HEK293T (cell line): ENCODE measurements at regions not wholly inside any gene's neighbourhood (a gene's known extent, or its start where the extent isn't known, plus 50 kb on each side); places are given as distances from the start of the nearest gene placed in this dataset.

ENCODE experiments used
- CTCF ChIA-PET: fragments of 350-600 bp; formaldehyde crosslinking; extraction: SDS; loops from one replicate; lab custom pipeline; 2021; ENCODE audit warnings: antibody characterized with exemption, inconsistent platforms; lab: Yijun Ruan, JAX
- POLR2A ChIA-PET: fragments of 350-600 bp; formaldehyde crosslinking; extraction: SDS; loops from one replicate; lab custom pipeline; 2020; ENCODE audit warnings: antibody characterized with exemption, inconsistent platforms; lab: Yijun Ruan, JAX
- DNase-seq: peaks from one replicate; pipeline ENCODE4 v3.0.0; 2012; ENCODE audit warnings: mixed read lengths; ENCODE audit errors: extremely low spot score
- ARNT ChIP-seq: fragments of 450-650 bp; IDR thresholded peaks from 2 replicates; pipeline ENCODE4 v1.6.1; 2017; ENCODE audit warnings: mild to moderate bottlenecking
- BHLHE40 ChIP-seq: fragments of 450-650 bp; IDR thresholded peaks from 2 replicates; pipeline ENCODE4 v1.6.1; 2016; ENCODE audit warnings: mild to moderate bottlenecking, moderate library complexity, borderline replicate concordance
- CTBP1 ChIP-seq: fragments of 450-650 bp; IDR thresholded peaks from 2 replicates; pipeline ENCODE4 v1.6.1; 2016; ENCODE audit warnings: borderline replicate concordance
- ELF4 ChIP-seq: fragments of 450-650 bp; IDR thresholded peaks from 2 replicates; pipeline ENCODE4 v1.6.1; 2017; ENCODE audit warnings: antibody characterized with exemption
- FOXA1 ChIP-seq: fragments of 450-650 bp; IDR thresholded peaks from 2 replicates; pipeline ENCODE4 v1.6.1; 2016; ENCODE audit warnings: mild to moderate bottlenecking
- FOXK2 ChIP-seq: fragments of 450-650 bp; IDR thresholded peaks from 2 replicates; pipeline ENCODE4 v1.6.1; 2016; ENCODE audit warnings: mild to moderate bottlenecking
- FOXM1 ChIP-seq: fragments of 450-650 bp; IDR thresholded peaks from 2 replicates; pipeline ENCODE4 v1.6.1; 2017; ENCODE audit warnings: mild to moderate bottlenecking, borderline replicate concordance
- HDGF ChIP-seq: fragments of 450-650 bp; IDR thresholded peaks from 2 replicates; pipeline ENCODE4 v1.6.1; 2017; ENCODE audit warnings: antibody characterized with exemption, borderline replicate concordance
- L3MBTL2 ChIP-seq: fragments of 450-650 bp; conservative IDR thresholded peaks from 2 replicates; pipeline ENCODE4 v1.6.1; 2016; ENCODE audit warnings: mild to moderate bottlenecking
- LEF1 ChIP-seq: fragments of 450-650 bp; IDR thresholded peaks from 2 replicates; pipeline ENCODE4 v1.6.1; 2017; ENCODE audit warnings: mild to moderate bottlenecking, borderline replicate concordance
- NFRKB ChIP-seq: fragments of 450-650 bp; IDR thresholded peaks from 2 replicates; pipeline ENCODE4 v1.6.1; 2016; ENCODE audit warnings: mild to moderate bottlenecking, moderate library complexity
- PKNOX1 ChIP-seq: fragments of 450-650 bp; IDR thresholded peaks from 2 replicates; pipeline ENCODE4 v1.6.1; 2016
- SP1 ChIP-seq: fragments of 450-650 bp; IDR thresholded peaks from 2 replicates; pipeline ENCODE4 v1.6.1; 2017
- SUZ12 ChIP-seq: fragments of 450-650 bp; IDR thresholded peaks from 2 replicates; pipeline ENCODE4 v1.6.1; 2016; ENCODE audit warnings: mild to moderate bottlenecking
- TARDBP ChIP-seq: fragments of 450-650 bp; IDR thresholded peaks from 2 replicates; pipeline ENCODE4 v1.6.1; 2016
- ZNF384 ChIP-seq: fragments of 450-650 bp; IDR thresholded peaks from 2 replicates; pipeline ENCODE4 v1.6.1; 2016

GRCh38 chr1:58135821-58136321 lies 410.7 kb downstream of the OMA1 start:
- TF ChIP-seq HDGF (no peak), ZNF384 (no peak), TARDBP (no peak), BHLHE40 (no peak)
- DNase-seq, result no peak
- ChIA-PET CTCF (no interaction called here), POLR2A (no interaction called here)

GRCh38 chr1:58133562-58133961 lies 413.0 kb downstream of the OMA1 start:
- no peak for DNase-seq
- POLR2A ChIA-PET, result no interaction called here
- CTCF ChIA-PET, result no interaction called here
- TF ChIP-seq FOXA1 (no peak), ZNF384 (no peak), L3MBTL2 (no peak), NFRKB (no peak), BHLHE40 (no peak), SUZ12 (no peak), PKNOX1 (no peak), HDGF (no peak), FOXM1 (no peak), CTBP1 (no peak), SP1 (no peak), ARNT (no peak), TARDBP (no peak), LEF1 (no peak), ELF4 (no peak)

GRCh38 chr1:58123051-58123450 lies 423.5 kb downstream of the OMA1 start:
- POLR2A ChIA-PET, result interaction anchor here (0.7 kb wide), 1 partner anchor 10 kb away, joined by 3 read pairs; no protein-coding TSS in a partner anchor
- no peak for TF ChIP-seq ARNT
- no peak for TF ChIP-seq ZNF384
- no peak for TF ChIP-seq FOXK2
- TF ChIP-seq LEF1, result no peak
- no peak for TF ChIP-seq CTBP1
- TF ChIP-seq SUZ12, result no peak
- no peak for TF ChIP-seq NFRKB
- no peak for TF ChIP-seq TARDBP
- no peak for TF ChIP-seq HDGF
- no peak for TF ChIP-seq FOXA1
- no peak for TF ChIP-seq FOXM1
- TF ChIP-seq PKNOX1, result no peak
- no peak for TF ChIP-seq SP1
- no peak for TF ChIP-seq ELF4
- TF ChIP-seq BHLHE40, result no peak
- TF ChIP-seq L3MBTL2, result no peak
- no peak for DNase-seq
- CTCF ChIA-PET, result no interaction called here

- no peak for DNase-seq
- POLR2A ChIA-PET, result no interaction called here
- CTCF ChIA-PET, result no interaction called here
- TF ChIP-seq L3MBTL2 (no peak), CTBP1 (no peak), HDGF (no peak), SP1 (no peak), PKNOX1 (no peak), FOXM1 (no peak), SUZ12 (no peak), FOXK2 (no peak), ARNT (no peak), ZNF384 (no peak)
These were observed 426.6 kb downstream of the OMA1 start for GRCh38 chr1:58119971-58120370.

- ChIA-PET POLR2A (no interaction called here), CTCF (no interaction called here)
- no peak for DNase-seq
- no peak for TF ChIP-seq ZNF384
- no peak for TF ChIP-seq SUZ12
- TF ChIP-seq LEF1, result no peak
- TF ChIP-seq BHLHE40, result no peak
- no peak for TF ChIP-seq TARDBP
These were observed 430.2 kb downstream of the OMA1 start for GRCh38 chr1:58116284-58116683.

DNA sequence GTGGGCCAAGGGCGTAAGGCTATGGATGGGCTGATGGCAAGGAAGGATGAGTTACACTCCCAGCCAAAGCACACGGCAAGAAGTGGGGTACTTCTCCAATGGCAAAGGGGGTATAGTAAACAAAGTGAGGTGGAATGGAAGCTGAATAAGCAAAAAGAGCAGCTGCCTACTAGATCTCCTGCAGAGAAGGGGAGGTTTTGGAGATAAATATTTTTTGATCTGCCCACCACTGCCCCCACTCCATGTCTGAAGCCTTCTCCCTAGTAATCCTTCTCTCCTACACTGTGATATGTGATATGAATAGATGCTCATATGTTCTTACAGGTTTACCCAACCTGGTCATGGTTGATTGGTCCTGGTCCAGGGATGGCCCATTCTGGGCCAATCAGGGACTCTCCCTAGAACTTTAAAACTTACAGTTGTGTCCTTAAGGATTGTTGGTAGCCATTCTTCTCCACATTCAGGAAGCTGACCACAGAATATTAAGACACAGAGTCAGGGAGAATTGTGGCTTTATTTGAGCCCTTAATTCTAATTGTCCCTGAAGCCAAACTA lies 436.8 kb downstream of the OMA1 start:
- ChIA-PET CTCF (no interaction called here), POLR2A (no interaction called here)
- no peak for TF ChIP-seq L3MBTL2
- TF ChIP-seq PKNOX1, result no peak
- no peak for TF ChIP-seq ELF4
- TF ChIP-seq TARDBP, result no peak
- TF ChIP-seq CTBP1, result no peak
- TF ChIP-seq ARNT, result no peak
- TF ChIP-seq HDGF, result no peak
- no peak for TF ChIP-seq FOXM1
- no peak for TF ChIP-seq SP1
- no peak for TF ChIP-seq FOXA1
- TF ChIP-seq LEF1, result no peak
- DNase-seq, result no peak
